Activated naive CD8-positive, alpha-beta T cell treated with anti-CD3 and anti-CD28 coated beads, Interleukin-2, amount 50 U/mL, for 24 hours (primary cell): ENCODE measurements at regions not wholly inside any gene's neighbourhood (a gene's known extent, or its start where the extent isn't known, plus 50 kb on each side); places are given as distances from the start of the nearest gene placed in this dataset.

Experiments used
- ATAC-seq: fragments of 150-1000 bp; cut with Tn5 transposase; one replicate; pipeline ENCODE4 v1.10.0; 2021
- DNase-seq: peaks from one replicate; pipeline ENCODE4 v3.0.0; 2021
- H3K27ac Mint-ChIP-seq: one replicate; pipeline ENCODE4 v1.8.0; 2021; ENCODE audit warnings: mild to moderate bottlenecking, mixed read lengths
- H3K27me3 Mint-ChIP-seq: one replicate; pipeline ENCODE4 v1.8.0; 2021; ENCODE audit warnings: mixed read lengths
- H3K36me3 Mint-ChIP-seq: one replicate; pipeline ENCODE4 v1.8.0; 2021; ENCODE audit warnings: low read depth, mixed read lengths
- H3K4me1 Mint-ChIP-seq: one replicate; pipeline ENCODE4 v1.8.0; 2021; ENCODE audit warnings: mixed read lengths
- H3K4me3 Mint-ChIP-seq: one replicate; pipeline ENCODE4 v1.8.0; 2021; ENCODE audit warnings: mild to moderate bottlenecking, moderate library complexity, mixed read lengths
- H3K9me3 Mint-ChIP-seq: one replicate; pipeline ENCODE4 v1.8.0; 2021; ENCODE audit warnings: mixed read lengths

- no peak overlapping the region for H3K4me3 Mint-ChIP-seq
- DNase-seq (no peak), ATAC-seq (no peak)
- no peaks in the 10 kb centered on the region for H3K4me1 Mint-ChIP-seq
- no peak overlapping the region for H3K27ac Mint-ChIP-seq
- H3K9me3 Mint-ChIP-seq = no peaks in the 10 kb centered on the region
- H3K36me3 Mint-ChIP-seq = no peaks in the 10 kb centered on the region
- H3K27me3 Mint-ChIP-seq = peaks cover 16% of the 10 kb centered on the region
Measured at GRCh38 chrX:49773993-49774392, 55.1 kb upstream of the PAGE4 start.

- DNase-seq (no peak), ATAC-seq (no peak)
- peaks cover 10% of the 10 kb centered on the region for H3K27me3 Mint-ChIP-seq
- no peak overlapping the region for H3K27ac Mint-ChIP-seq
- H3K4me3 Mint-ChIP-seq = no peak overlapping the region
- no peaks in the 10 kb centered on the region for H3K4me1 Mint-ChIP-seq
- H3K9me3 Mint-ChIP-seq = no peaks in the 10 kb centered on the region
- no peaks in the 10 kb centered on the region for H3K36me3 Mint-ChIP-seq
Measured at GRCh38 chrX:49767236-49767635, 61.9 kb upstream of the PAGE4 start.

- Mint-ChIP-seq H3K9me3 (no peaks in the 10 kb centered on the region), H3K4me1 (no peaks in the 10 kb centered on the region), H3K27ac (no peak overlapping the region)
Measured at GRCh38 chrX:49762175-49762720, 66.5 kb upstream of the PAGE1 start.

GRCh38 chrX:49761481-49761880 lies 65.7 kb upstream of the PAGE1 start:
- H3K4me1 Mint-ChIP-seq = no peaks in the 10 kb centered on the region
- ATAC-seq (no peak), DNase-seq (no peak)
- no peak overlapping the region for H3K27ac Mint-ChIP-seq
- H3K27me3 Mint-ChIP-seq = peaks cover 2% of the 10 kb centered on the region
- H3K4me3 Mint-ChIP-seq = no peak overlapping the region
- no peaks in the 10 kb centered on the region for H3K9me3 Mint-ChIP-seq
- H3K36me3 Mint-ChIP-seq = no peaks in the 10 kb centered on the region

More at GRCh38 chrX:49762175-49762720, 66.5 kb upstream of the PAGE1 start:
- DNase-seq (no peak), ATAC-seq (no peak)
- Mint-ChIP-seq H3K4me3 (no peak overlapping the region), H3K36me3 (no peaks in the 10 kb centered on the region), H3K27me3 (no peaks in the 10 kb centered on the region)

- H3K9me3 Mint-ChIP-seq = no peaks in the 10 kb centered on the region
- H3K27ac Mint-ChIP-seq = no peak overlapping the region
- no peaks in the 10 kb centered on the region for H3K4me1 Mint-ChIP-seq
- H3K36me3 Mint-ChIP-seq = no peaks in the 10 kb centered on the region
- H3K27me3 Mint-ChIP-seq = peaks cover 2% of the 10 kb centered on the region
- H3K4me3 Mint-ChIP-seq = no peak overlapping the region
- DNase-seq (no peak), ATAC-seq (no peak)
Measured at GRCh38 chrX:49760290-49760890, 64.6 kb upstream of the PAGE1 start.

- no peaks in the 10 kb centered on the region for H3K9me3 Mint-ChIP-seq
- ATAC-seq (no peak), DNase-seq (no peak)
- H3K4me1 Mint-ChIP-seq = no peaks in the 10 kb centered on the region
- H3K27me3 Mint-ChIP-seq = peaks cover 2% of the 10 kb centered on the region
- H3K4me3 Mint-ChIP-seq = no peak overlapping the region
- no peak overlapping the region for H3K27ac Mint-ChIP-seq
- H3K36me3 Mint-ChIP-seq = no peaks in the 10 kb centered on the region
Measured at GRCh38 chrX:49756692-49757091, 60.9 kb upstream of the PAGE1 start.

- Mint-ChIP-seq H3K36me3 (no peaks in the 10 kb centered on the region), H3K9me3 (no peaks in the 10 kb centered on the region), H3K4me1 (no peaks in the 10 kb centered on the region), H3K27me3 (peaks cover 4% of the 10 kb centered on the region), H3K4me3 (no peak overlapping the region), H3K27ac (no peak overlapping the region)
- ATAC-seq = peak; percentile 66
- peak; percentile 23 for DNase-seq
Measured at GRCh38 chrX:49754233-49754857, 58.6 kb upstream of the PAGE1 start.

- DNase-seq (no peak), ATAC-seq (no peak)
- peaks cover 4% of the 10 kb centered on the region for H3K27me3 Mint-ChIP-seq
- H3K4me3 Mint-ChIP-seq = no peak overlapping the region
- H3K9me3 Mint-ChIP-seq = no peaks in the 10 kb centered on the region
- no peak overlapping the region for H3K27ac Mint-ChIP-seq
- no peaks in the 10 kb centered on the region for H3K4me1 Mint-ChIP-seq
- H3K36me3 Mint-ChIP-seq = no peaks in the 10 kb centered on the region
Measured at GRCh38 chrX:49753691-49754090, 57.9 kb upstream of the PAGE1 start.

GRCh38 chrX:49748211-49748956 lies 52.6 kb upstream of the PAGE1 start:
- H3K9me3 Mint-ChIP-seq = no peaks in the 10 kb centered on the region
- H3K27me3 Mint-ChIP-seq = peaks cover 2% of the 10 kb centered on the region
- H3K27ac Mint-ChIP-seq = no peak overlapping the region
- ATAC-seq (no peak), DNase-seq (no peak)
- no peak overlapping the region for H3K4me3 Mint-ChIP-seq
- H3K4me1 Mint-ChIP-seq = no peaks in the 10 kb centered on the region
- H3K36me3 Mint-ChIP-seq = no peaks in the 10 kb centered on the region

- Mint-ChIP-seq H3K9me3 (no peaks in the 10 kb centered on the region), H3K27me3 (peaks cover 2% of the 10 kb centered on the region), H3K27ac (no peak overlapping the region), H3K4me1 (no peaks in the 10 kb centered on the region), H3K4me3 (no peak overlapping the region), H3K36me3 (no peaks in the 10 kb centered on the region)
- DNase-seq (no peak), ATAC-seq (no peak)
Measured at GRCh38 chrX:49746306-49746705, 50.5 kb upstream of the PAGE1 start.
